ENCODE measurements at regions not wholly inside any gene's neighbourhood (a gene's known extent, or its start where the extent isn't known, plus 50 kb on each side); places are given as distances from the start of the nearest gene placed in this dataset.
"Not testable (repeated sequence)": the region's sequence is repeated elsewhere in the genome, so short reads cannot be mapped to it uniquely, and the experiment has no call there.

DNA sequence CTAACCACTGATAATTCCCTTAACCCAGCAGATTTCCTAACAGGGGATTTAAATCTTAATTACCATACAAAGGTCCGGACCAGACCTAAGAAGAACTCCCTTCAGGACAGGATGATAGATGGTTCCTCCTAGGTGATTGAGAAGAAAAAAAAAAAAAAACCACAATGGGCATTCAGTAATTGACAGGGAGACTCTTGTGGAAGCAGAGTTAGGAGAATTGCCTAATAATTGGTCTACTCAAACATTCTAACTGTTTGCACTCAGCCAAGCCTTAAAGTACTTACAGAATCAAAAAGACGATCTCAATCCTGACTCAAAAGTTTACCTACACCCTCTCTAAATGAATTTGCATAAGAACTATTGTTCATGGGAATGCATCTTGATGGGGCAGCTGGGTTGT, 844.7 kb upstream of the ACVR2A start:
- FAIRE-seq = not testable (repeated sequence)

- FAIRE-seq = no peak
Observed at GRCh38 chr2:146997945-146998344, 846.9 kb upstream of the ACVR2A start.

- FAIRE-seq = no peak
Observed at GRCh38 chr2:146997488-146997887, 847.3 kb upstream of the ACVR2A start.

DNA sequence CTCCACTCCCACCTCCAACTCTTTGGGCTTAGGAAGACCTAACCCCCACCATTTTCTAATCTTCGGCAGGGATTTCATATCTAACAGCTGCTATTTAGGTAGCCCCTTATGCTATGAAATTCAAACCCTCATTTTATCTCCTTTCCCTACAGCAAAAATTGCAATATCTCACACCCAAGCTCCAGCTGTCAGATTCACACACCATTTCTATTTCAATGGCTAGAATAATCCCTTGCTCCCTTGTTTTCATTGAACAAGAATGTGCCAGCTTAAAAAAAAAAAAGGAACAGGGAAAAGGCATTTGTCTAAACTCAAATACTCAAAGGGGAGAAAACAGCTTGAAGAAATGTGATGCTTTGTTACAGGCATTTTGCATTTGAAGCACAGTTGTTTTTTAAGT, 850.6 kb upstream of the ACVR2A start:
- FAIRE-seq = no peak

DNA sequence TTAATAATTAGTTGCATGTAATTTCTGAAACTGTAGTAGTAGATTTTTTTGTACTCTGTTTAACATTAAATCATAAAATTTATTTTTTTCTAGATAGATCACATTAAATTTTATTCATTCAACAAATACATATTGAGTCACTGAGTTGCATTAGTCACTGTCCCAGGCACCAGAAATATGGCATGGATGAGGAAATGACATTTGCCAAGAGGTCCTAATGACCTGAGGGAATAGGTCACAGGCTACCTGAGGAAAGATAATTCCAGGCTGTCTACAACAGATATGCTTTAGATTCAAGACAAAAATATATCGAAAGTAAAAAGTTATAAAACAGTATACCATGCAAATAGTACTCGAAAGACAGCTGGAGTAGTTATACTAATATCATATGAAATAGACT, 852.4 kb upstream of the ACVR2A start:
- FAIRE-seq = no peak

- FAIRE-seq = no peak
Observed at GRCh38 chr2:146992057-146992456, 852.8 kb upstream of the ACVR2A start.

- no peak for FAIRE-seq
Observed at GRCh38 chr2:146990311-146991054, 854.3 kb upstream of the ACVR2A start.

DNA sequence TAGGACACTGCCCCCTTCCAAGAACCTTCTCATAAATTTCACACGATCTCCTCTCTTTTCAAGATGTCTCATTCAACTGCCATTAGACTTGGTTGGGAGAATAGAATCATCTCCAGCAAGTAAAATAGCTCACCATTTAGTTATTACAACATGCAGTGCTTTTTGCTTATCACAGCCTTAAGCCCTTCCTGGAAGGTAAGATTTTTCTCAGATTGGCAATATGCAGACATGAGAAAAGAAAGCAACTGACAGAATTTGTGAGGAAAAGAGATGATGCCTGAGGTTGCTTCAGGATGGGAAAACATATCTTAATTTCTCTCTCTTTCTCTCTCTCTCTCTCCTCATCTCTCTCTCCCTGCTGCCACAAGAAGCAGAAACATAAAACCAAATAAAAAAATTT, 855.1 kb upstream of the ACVR2A start:
- no peak for FAIRE-seq

DNA sequence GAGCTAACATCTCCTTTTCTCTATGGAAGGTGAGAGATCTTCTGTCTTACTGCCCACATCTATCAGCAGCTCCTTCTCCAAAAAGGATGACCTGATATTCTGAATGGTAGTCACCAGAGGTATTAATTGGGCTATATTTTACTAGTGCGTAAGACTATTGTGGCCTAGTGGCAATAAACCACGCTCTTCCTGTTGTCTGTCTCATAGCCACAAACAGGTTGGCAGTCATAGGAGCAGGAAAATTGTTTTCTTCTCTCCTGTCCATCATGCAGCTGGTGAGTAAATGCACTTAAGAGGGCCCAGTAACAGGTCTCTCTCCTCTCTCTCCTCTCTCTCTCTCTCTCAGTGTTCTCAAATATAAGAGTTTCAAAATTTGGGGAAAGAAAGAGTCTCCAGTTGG, 856.8 kb upstream of the ACVR2A start:
- FAIRE-seq = no peak

DNA sequence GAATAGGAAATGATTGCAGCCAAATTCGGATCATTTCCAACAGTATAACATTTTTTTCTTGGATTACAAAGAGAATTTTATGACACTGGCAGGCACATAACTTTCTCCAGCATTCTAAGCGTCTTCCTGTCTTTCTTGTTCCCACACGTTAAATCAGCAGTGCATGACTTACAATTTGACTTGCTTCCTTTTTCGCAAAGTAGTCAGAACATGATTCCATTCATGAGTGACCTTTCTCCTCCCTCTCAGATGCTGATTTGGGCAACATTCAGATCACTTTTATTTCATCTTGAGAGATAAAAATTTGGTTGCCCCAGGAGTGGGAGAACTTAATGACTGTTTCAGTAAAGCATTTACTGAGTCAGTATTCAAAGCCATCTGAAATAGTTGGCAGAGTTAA, 858.7 kb upstream of the ACVR2A start:
- no peak for FAIRE-seq

DNA sequence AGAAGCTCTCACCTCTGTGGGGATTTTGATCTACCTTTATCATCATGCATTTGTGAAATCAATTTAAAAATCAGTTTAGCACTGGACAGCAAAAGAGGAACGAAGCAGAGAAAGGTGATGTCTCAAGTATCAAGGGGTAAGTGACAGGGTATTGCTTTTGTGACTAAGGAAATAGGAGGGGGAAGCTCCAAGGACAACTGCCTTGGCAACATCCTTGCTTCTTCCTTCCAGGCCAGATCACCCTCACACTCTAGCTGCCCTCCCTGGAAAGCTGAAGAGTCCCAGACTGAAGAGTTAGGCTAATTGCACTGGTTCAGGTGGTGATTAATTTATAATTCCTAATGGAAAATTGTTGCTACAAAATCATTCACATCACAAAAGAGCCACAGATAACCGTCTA, 859.1 kb upstream of the ACVR2A start:
- no peak for FAIRE-seq

DNA sequence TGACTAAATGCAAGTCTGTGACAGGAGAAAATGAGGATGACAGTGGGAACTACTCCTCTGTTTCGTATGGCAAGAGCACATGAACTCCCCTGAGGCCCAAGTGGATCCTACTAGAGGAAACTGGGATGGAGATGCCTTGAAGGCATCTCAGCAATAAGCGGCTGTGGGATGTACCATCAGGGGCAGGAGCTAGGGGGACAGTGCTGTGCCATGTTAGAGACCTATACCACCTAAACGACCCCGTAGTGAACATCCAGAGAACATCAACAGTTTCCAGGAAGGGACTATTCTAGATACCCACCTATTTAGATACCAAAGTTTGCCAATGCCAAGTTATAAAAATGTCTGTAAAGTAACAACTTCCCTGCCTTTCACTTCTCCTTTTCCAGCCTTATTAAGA, 860.8 kb upstream of the ACVR2A start:
- FAIRE-seq = no peak

GRCh38 chr2:146982393-146982846, 862.4 kb upstream of the ACVR2A start:
- no peak for FAIRE-seq

DNA sequence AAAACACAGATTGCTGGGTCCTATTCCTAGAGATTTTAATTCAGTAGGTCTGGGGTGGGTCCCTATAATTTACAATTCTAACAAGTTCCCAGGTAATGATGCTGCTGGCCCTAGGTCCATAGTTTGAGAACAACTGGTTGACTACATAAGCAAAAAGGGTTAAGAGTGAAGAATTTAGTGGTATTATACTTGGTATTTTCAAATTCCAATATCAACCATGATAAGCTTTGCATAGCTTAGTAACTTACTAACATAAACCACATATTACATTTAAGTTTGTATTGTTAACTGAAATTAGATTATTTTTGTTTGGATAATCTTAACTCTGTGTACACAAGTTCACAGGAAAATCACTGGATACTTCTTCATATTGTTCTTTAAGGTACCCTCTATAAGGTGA, 862.9 kb upstream of the ACVR2A start:
- no peak for FAIRE-seq

DNA sequence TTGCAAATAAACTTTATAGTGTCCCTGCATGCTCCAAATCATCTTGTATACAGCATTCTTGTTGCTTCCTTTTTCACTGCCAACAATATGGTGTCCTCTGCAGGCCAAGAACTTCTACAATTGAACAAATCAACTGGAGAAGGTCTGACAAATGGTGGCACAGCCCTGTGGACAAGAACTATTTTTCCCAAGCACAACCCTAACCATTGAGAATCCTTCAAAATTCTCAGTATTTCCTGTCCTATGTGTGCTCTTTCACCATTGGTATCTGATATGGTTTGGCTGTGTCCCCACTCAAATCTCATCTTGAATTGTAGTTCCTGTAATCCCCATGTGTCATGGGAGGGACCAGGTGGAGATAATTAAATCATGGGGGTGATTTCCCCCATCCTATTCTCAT, 865.1 kb upstream of the ACVR2A start:
- no peak for FAIRE-seq

GRCh38 chr2:146978577-146979555, 866.0 kb upstream of the ACVR2A start:
- FAIRE-seq = no peak

DNA sequence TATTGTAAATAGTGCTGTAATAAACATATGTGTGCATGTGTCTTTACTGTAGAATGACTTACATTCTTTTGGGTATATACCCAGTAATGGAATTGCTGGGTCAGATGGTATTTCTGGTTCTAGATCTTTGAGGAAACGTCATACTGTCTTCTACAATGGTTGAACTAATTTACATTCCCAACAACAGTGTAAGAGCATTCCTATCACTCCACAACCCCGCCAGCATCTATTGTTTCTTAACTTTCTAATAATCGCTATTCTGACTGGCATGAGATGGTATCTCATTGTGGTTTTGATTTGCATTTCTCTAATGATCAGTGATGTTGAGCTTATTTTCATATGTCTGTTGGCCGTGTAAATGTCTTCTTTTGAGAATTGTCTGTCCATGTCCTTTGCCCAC, 873.8 kb upstream of the ACVR2A start:
- FAIRE-seq = not testable (repeated sequence)

GRCh38 chr2:146969703-146970102, 875.1 kb upstream of the ACVR2A start:
- not testable (repeated sequence) for FAIRE-seq

- no peak for FAIRE-seq
Observed at GRCh38 chr2:146964494-146964893, 880.3 kb upstream of the ACVR2A start.

- FAIRE-seq = no peak
Observed at GRCh38 chr2:146954544-146954943, 890.3 kb upstream of the ACVR2A start.

GRCh38 chr2:146952696-146953095, 892.1 kb upstream of the ACVR2A start:
- no peak for FAIRE-seq

GRCh38 chr2:146950911-146951310, 893.9 kb upstream of the ACVR2A start:
- FAIRE-seq = no peak

DNA sequence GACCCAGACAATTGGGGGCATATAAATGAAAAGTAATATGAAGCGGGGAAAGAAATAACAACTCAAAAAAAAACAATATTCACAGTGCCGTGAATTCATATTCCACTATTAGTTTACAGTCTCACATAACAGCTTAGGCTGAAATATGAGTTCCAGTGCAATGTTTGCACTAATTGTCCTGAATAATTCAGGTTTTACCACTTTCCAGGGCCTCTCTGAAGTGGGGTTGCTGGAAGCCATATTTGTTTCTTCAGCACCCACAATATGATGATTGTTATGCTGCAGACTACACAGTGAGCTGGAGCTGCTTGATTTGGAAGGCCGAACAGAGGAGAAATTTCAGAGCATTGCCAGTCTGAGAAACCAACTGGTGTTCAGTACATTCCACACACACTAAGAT, 894.5 kb upstream of the ACVR2A start:
- no peak for FAIRE-seq

DNA sequence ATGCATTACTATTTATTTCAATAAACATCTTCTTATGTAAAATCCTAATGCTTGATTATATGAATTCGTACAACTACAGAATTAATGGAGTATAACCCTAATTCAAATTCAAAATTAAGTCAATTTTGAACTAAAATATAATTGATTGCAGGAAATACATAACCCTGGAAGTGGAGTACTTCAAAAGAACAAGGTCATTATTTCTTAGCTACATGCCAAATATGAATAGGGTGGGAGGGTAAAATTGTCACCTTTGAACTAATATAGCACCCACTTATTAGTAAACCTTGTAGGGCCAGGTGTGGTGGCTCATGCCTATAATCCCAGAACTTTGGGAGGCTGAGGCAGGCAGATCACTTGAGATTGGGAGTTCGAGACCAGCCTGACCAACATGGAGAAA, 895.4 kb upstream of the ACVR2A start:
- no peak for FAIRE-seq

Measured in colon (tissue), 2 donors.